Bronchial epithelial cell (primary cell): ENCODE measurements at regions not wholly inside any gene's neighbourhood (a gene's known extent, or its start where the extent isn't known, plus 50 kb on each side); places are given as distances from the start of the nearest gene placed in this dataset.

Experiments
- DNase-seq: peaks from one replicate; pipeline ENCODE4 v3.0.0-alpha.2; 2010; ENCODE audit warnings: low read depth
- FAIRE-seq: peaks from 2 replicates; lab custom pipeline; 2011; peaks lifted over from hg19 to GRCh38; lab: Jason Lieb, UNC
- H3K27me3 ChIP-seq: 2 replicates; pipeline ENCODE4 v1.5.1; 2011; ENCODE audit warnings: low read length; ENCODE audit not compliant: control insufficient read depth, insufficient read depth
- H3K36me3 ChIP-seq: 2 replicates; pipeline ENCODE4 v1.5.1; 2011; ENCODE audit warnings: low read length; ENCODE audit not compliant: control insufficient read depth, insufficient read depth
- H3K4me3 ChIP-seq: 2 replicates; pipeline ENCODE4 v1.5.1; 2011; ENCODE audit warnings: mild to moderate bottlenecking, low read depth, low read length, control low read depth
- CTCF ChIP-seq: IDR thresholded peaks from 2 replicates; pipeline ENCODE4 v1.5.1; 2011; ENCODE audit warnings: mild to moderate bottlenecking, moderate library complexity, low read length, control low read depth, inconsistent platforms; ENCODE audit not compliant: insufficient read depth, severe bottlenecking

- no peaks in the 10 kb centered on the region for H3K36me3 ChIP-seq
- FAIRE-seq, result no peak
- DNase-seq, result peak; percentile 6
- H3K27me3 ChIP-seq, result no peaks in the 10 kb centered on the region
- no peak for TF ChIP-seq CTCF
- H3K4me3 ChIP-seq, result no peak overlapping the region
Observed at GRCh38 chr7:38020121-38020785, 99.8 kb downstream of the EPDR1 start.

- no peak for FAIRE-seq
- Histone ChIP-seq H3K4me3 (no peak overlapping the region), H3K27me3 (no peaks in the 10 kb centered on the region), H3K36me3 (no peaks in the 10 kb centered on the region)
- DNase-seq, result no peak
- no peak for TF ChIP-seq CTCF
Observed at GRCh38 chr7:38021892-38022291, 101.5 kb downstream of the EPDR1 start.

DNA sequence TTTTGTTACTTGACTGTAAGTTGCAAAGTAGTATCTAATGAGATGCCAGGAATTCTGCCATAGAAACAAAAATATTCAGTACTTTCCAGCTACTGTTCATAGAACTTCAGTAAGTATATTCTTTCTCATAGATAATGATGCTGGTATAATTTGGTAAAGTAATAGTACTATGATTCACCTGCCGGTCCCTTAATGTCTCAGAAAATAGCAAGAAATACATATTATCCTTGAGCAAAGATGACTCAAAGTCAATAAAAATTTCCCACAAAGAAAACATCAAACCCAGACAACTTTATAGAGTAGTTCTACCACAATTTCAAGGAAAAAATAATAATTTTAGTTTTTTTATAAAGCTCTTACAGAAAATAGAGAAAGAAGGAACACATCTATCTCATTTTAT lies 105.4 kb downstream of the EPDR1 start:
- Histone ChIP-seq H3K27me3 (no peaks in the 10 kb centered on the region), H3K4me3 (no peak overlapping the region), H3K36me3 (no peaks in the 10 kb centered on the region)
- no peak for FAIRE-seq
- peak; percentile 17 for DNase-seq
- TF ChIP-seq CTCF, result no peak

DNA sequence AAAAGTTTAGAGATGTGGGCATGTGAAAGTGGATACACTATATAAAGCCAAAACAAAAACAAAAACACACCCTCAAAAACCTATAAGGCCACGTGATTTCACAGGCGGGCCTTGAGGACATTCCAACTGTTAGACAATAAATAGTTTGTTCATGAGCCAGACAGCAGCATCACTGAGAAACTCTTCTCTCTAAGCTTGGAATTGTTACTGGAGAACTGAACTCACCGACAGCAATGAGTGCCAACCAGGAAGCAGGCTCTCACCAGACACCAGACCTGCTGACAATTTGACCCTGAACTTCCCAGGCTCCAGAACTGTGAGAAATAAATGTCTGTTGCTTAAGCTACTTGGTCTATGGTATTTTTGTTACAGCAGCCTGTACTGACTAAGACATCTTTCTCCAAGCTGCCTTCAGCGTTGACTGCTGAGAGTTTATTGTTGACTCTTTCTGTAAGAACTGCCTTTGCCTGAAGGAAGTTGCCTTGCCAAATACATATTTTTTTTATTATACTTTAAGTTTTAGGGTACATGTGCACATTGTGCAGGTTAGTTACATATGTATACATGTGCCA lies 107.5 kb downstream of the EPDR1 start:
- FAIRE-seq (no peak), DNase-seq (no peak)
- no peak for TF ChIP-seq CTCF
- no peak overlapping the region for H3K4me3 ChIP-seq
- H3K36me3 ChIP-seq, result no peaks in the 10 kb centered on the region
- no peaks in the 10 kb centered on the region for H3K27me3 ChIP-seq

GRCh38 chr7:38034062-38034908 lies 113.8 kb downstream of the EPDR1 start:
- FAIRE-seq (no peak), DNase-seq (no peak)
- Histone ChIP-seq H3K4me3 (no peak overlapping the region), H3K27me3 (no peaks in the 10 kb centered on the region), H3K36me3 (no peaks in the 10 kb centered on the region)
- TF ChIP-seq CTCF, result no peak
